ENCODE measurements at regions not wholly inside any gene's neighbourhood (a gene's known extent, or its start where the extent isn't known, plus 50 kb on each side); places are given as distances from the start of the nearest gene placed in this dataset.

DNA sequence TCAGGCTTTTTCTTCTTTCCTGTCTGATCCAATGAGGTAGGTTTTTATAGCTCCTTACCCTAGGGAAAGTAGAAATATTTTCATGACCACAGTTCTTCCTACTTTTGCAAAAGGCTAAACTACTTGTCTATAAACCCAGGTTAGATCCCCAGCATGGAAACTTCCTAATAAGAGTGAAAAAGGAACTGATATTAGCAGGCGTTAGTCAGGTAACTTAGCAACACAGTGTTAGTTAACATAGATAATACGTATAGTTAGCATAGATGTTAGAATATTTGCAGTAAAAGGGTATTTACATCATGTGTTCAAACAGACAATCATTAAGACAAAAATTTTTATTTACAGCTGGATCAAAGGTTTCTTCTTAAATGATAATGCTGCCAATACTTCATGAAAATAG lies 162.9 kb upstream of the DAB2 start:
- FAIRE-seq (no peak), DNase-seq (ENCODE audit: insufficient read length, low spot score) (no peak)
- TF ChIP-seq, protein P1, sequence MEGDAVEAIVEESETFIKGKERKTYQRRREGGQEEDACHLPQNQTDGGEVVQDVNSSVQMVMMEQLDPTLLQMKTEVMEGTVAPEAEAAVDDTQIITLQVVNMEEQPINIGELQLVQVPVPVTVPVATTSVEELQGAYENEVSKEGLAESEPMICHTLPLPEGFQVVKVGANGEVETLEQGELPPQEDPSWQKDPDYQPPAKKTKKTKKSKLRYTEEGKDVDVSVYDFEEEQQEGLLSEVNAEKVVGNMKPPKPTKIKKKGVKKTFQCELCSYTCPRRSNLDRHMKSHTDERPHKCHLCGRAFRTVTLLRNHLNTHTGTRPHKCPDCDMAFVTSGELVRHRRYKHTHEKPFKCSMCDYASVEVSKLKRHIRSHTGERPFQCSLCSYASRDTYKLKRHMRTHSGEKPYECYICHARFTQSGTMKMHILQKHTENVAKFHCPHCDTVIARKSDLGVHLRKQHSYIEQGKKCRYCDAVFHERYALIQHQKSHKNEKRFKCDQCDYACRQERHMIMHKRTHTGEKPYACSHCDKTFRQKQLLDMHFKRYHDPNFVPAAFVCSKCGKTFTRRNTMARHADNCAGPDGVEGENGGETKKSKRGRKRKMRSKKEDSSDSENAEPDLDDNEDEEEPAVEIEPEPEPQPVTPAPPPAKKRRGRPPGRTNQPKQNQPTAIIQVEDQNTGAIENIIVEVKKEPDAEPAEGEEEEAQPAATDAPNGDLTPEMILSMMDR (IDR thresholded peaks at IDR 0.05; ENCODE audit: insufficient read depth, missing control alignments): no peak

GRCh38 chr5:39586185-39586584 lies 161.4 kb upstream of the DAB2 start:
- DNase-seq (ENCODE audit: insufficient read length, low spot score) (no peak), FAIRE-seq (no peak)
- TF ChIP-seq, protein P1 (IDR thresholded peaks at IDR 0.05; ENCODE audit: insufficient read depth, missing control alignments): no peak

DNA sequence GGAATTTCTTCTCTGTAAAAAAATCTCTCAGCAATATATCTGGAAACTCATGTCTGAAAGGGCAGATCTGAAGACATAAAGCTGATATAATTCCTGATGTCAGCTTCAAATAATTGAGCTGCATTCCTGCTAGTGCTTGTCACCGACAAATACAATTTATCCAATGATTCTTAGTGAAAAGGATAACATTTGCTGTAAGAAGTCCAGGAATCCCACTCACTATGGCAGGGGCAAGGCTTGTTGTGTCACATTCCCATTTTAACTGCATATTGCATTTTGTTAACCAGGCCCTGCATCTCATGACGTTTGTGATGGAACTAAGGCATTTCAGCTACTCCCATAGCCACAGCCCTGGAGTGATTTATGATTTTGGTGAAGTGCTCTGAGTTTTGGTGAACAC lies 160.1 kb upstream of the DAB2 start:
- DNase-seq (ENCODE audit: insufficient read length, low spot score): no peak
- TF ChIP-seq, protein P1 (IDR thresholded peaks at IDR 0.05; ENCODE audit: insufficient read depth, missing control alignments): no peak
- no peak for FAIRE-seq

GRCh38 chr5:39580702-39581453 lies 156.1 kb upstream of the DAB2 start:
- DNase-seq (ENCODE audit: insufficient read length, low spot score): no peak
- TF ChIP-seq, protein P1 (IDR thresholded peaks at IDR 0.05; ENCODE audit: insufficient read depth, missing control alignments): no peak
- FAIRE-seq: no peak

DNA sequence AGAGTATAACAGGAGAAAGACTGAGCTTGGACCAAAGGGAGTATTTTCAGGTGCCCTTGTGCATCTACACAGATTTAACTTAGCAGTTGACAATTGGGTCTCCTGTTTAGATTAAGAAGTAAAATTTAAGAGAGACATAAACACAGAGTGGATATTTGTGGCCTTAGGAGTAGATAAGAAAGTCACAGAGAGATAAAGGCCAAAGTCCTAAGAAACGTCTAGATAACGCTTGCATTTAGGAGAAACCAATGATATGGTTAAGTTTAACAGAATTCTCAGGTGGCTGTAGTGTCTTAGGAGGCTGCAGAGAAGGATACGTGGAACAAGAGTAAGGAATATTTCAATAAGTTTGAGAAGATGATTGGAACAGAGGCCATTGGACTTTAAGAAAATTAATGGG lies 155.0 kb upstream of the DAB2 start:
- DNase-seq (ENCODE audit: insufficient read length, low spot score): no peak
- TF ChIP-seq, protein P1 (IDR thresholded peaks at IDR 0.05; ENCODE audit: insufficient read depth, missing control alignments): no peak
- FAIRE-seq: no peak

DNA sequence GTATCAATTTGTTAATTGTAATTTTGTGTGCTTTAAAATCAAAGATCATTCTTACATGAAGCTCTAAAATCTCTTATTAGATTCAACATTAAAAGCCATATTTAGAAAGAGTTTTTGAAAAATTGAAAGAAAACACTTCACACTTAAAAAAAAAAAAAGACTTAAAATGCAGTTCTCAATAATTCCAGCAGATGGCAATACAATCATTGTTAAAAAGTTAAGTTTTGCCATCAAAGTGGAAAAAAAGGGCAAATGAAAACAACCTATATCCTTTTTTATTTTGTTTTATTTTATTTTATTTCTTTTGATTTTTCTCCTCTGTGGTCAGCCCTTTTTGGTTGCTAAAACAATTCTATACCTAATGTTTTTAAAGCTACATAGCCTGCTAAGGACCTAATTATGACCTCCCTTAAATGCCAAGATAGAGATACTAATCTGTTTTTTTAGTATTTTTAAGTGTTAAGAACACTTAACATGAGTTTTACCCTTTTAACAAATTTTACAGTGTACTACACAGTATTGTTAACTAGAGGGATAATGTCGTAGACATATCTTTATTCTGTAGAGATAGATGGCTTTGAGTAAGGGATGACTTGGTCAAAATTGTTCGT lies 154.2 kb upstream of the DAB2 start:
- no peak for FAIRE-seq

More for the DNA sequence above, 154.2 kb upstream of the DAB2 start:
- TF ChIP-seq, protein P1 (IDR thresholded peaks at IDR 0.05; ENCODE audit: insufficient read depth, missing control alignments): peak; percentile 62
- DNase-seq (ENCODE audit: insufficient read length, low spot score): no peak
